ENCODE measurements at regions not wholly inside any gene's neighbourhood (a gene's known extent, or its start where the extent isn't known, plus 50 kb on each side); places are given as distances from the start of the nearest gene placed in this dataset.

DNA sequence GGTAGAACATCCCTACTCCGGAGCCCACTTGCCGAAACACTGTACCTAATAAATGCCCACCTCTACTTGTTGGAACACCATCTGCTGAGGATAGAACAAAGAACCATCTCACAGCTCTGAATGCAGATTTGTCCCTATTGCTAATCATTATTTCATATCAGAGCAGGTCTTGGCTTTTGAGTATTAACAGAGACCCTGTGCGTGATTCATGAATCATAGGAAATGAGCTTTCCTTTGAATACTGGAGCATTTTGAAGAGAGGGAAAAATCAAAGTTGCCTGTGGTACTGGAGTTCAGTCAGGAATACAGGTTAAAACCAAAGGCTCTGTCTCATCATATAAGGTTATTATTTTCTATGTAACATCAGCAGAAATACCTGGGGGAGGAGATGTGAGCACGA is 1132.3 kb downstream of the XPNPEP1 start:
- TF ChIP-seq, protein P1, sequence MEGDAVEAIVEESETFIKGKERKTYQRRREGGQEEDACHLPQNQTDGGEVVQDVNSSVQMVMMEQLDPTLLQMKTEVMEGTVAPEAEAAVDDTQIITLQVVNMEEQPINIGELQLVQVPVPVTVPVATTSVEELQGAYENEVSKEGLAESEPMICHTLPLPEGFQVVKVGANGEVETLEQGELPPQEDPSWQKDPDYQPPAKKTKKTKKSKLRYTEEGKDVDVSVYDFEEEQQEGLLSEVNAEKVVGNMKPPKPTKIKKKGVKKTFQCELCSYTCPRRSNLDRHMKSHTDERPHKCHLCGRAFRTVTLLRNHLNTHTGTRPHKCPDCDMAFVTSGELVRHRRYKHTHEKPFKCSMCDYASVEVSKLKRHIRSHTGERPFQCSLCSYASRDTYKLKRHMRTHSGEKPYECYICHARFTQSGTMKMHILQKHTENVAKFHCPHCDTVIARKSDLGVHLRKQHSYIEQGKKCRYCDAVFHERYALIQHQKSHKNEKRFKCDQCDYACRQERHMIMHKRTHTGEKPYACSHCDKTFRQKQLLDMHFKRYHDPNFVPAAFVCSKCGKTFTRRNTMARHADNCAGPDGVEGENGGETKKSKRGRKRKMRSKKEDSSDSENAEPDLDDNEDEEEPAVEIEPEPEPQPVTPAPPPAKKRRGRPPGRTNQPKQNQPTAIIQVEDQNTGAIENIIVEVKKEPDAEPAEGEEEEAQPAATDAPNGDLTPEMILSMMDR (IDR thresholded peaks at IDR 0.05; ENCODE audit: insufficient read depth, low read length, poor library complexity, severe bottlenecking) = no peak
- DNase-seq (ENCODE audit: low read depth) = no peak

GRCh38 chr10:108789919-108790318 is 1133.4 kb downstream of the XPNPEP1 start:
- no peak overlapping the region for H3K4me3 ChIP-seq (ENCODE audit: low read depth, low read length)
- DNase-seq (ENCODE audit: low read depth) = peak; percentile 58
- TF ChIP-seq, protein P1 (IDR thresholded peaks at IDR 0.05; ENCODE audit: insufficient read depth, low read length, poor library complexity, severe bottlenecking) = no peak
- H3K27me3 ChIP-seq (ENCODE audit: control insufficient read depth, insufficient read depth, low read length) = no peaks in the 10 kb centered on the region
- no peaks in the 10 kb centered on the region for H3K36me3 ChIP-seq (ENCODE audit: control insufficient read depth, insufficient read depth, low read length)

More for the DNA sequence above, 1132.3 kb downstream of the XPNPEP1 start:
- Histone ChIP-seq H3K4me3 (ENCODE audit: low read depth, low read length) (no peak overlapping the region), H3K36me3 (ENCODE audit: control insufficient read depth, insufficient read depth, low read length) (no peaks in the 10 kb centered on the region), H3K27me3 (ENCODE audit: control insufficient read depth, insufficient read depth, low read length) (no peaks in the 10 kb centered on the region)

DNA sequence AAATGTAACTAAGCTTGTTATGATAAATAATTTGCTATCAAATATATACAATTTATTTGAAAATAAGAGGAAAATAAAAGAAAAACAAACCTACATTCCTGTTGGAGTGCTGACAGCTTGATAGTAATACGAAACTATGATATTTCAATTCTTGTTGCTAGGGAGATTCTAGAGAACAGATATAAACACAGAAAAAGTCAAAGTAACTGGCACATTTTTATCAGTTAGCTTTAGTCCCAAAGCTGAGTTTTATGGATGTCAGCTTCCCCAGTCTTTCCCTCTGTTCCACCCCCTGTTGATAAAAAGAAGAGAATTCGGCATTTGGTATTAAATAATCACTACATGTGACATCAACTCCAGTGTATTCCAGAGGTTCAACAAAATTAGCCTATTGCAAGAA is 1134.0 kb downstream of the XPNPEP1 start:
- TF ChIP-seq, protein P1 (IDR thresholded peaks at IDR 0.05; ENCODE audit: insufficient read depth, low read length, poor library complexity, severe bottlenecking) = no peak
- Histone ChIP-seq H3K4me3 (ENCODE audit: low read depth, low read length) (no peak overlapping the region), H3K27me3 (ENCODE audit: control insufficient read depth, insufficient read depth, low read length) (no peaks in the 10 kb centered on the region), H3K36me3 (ENCODE audit: control insufficient read depth, insufficient read depth, low read length) (no peaks in the 10 kb centered on the region)
- no peak for DNase-seq (ENCODE audit: low read depth)

- Histone ChIP-seq H3K27me3 (ENCODE audit: control insufficient read depth, insufficient read depth, low read length) (no peaks in the 10 kb centered on the region), H3K36me3 (ENCODE audit: control insufficient read depth, insufficient read depth, low read length) (no peaks in the 10 kb centered on the region), H3K4me3 (ENCODE audit: low read depth, low read length) (no peak overlapping the region)
- TF ChIP-seq, protein P1 (IDR thresholded peaks at IDR 0.05; ENCODE audit: insufficient read depth, low read length, poor library complexity, severe bottlenecking) = no peak
- no peak for DNase-seq (ENCODE audit: low read depth)
Measured at GRCh38 chr10:108788891-108789290, 1134.4 kb downstream of the XPNPEP1 start.

DNA sequence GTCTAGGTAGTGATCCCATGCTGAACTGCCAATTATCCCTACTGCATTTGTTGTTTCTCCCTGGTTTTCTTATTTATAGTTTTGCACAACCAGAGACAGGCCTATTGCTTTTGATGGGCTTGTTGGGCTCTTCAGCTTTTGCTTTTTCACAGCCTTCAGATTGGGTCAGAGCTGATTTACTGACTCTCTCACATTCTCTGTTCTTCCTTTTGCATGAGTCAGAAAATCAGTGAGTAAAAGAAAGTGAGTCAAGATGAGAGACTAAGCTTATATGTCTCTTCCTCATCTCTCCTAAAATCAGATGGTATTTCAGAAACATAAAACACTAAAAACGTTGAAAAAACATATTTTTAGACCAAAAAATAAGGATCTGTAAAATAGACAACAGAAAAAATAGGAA is 1135.4 kb downstream of the XPNPEP1 start:
- Histone ChIP-seq H3K4me3 (ENCODE audit: low read depth, low read length) (no peak overlapping the region), H3K27me3 (ENCODE audit: control insufficient read depth, insufficient read depth, low read length) (no peaks in the 10 kb centered on the region), H3K36me3 (ENCODE audit: control insufficient read depth, insufficient read depth, low read length) (no peaks in the 10 kb centered on the region)
- peak; percentile 35 for DNase-seq (ENCODE audit: low read depth)
- TF ChIP-seq, protein P1 (IDR thresholded peaks at IDR 0.05; ENCODE audit: insufficient read depth, low read length, poor library complexity, severe bottlenecking) = no peak

- Histone ChIP-seq H3K36me3 (ENCODE audit: control insufficient read depth, insufficient read depth, low read length) (no peaks in the 10 kb centered on the region), H3K27me3 (ENCODE audit: control insufficient read depth, insufficient read depth, low read length) (no peaks in the 10 kb centered on the region), H3K4me3 (ENCODE audit: low read depth, low read length) (no peak overlapping the region)
- TF ChIP-seq, protein P1 (IDR thresholded peaks at IDR 0.05; ENCODE audit: insufficient read depth, low read length, poor library complexity, severe bottlenecking) = no peak
- no peak for DNase-seq (ENCODE audit: low read depth)
Measured at GRCh38 chr10:108785011-108785410, 1138.3 kb downstream of the XPNPEP1 start.
